ENCODE measurements at regions not wholly inside any gene's neighbourhood (a gene's known extent, or its start where the extent isn't known, plus 50 kb on each side); places are given as distances from the start of the nearest gene placed in this dataset.

GRCh38 chr1:38719880-38720279, 139.7 kb downstream of the RRAGC start:
- DNase-seq (ENCODE audit: low read depth in 2 of 2) = no peak

- DNase-seq (ENCODE audit: low read depth in 2 of 2) = no peak
Measured at GRCh38 chr1:38718031-38718430, 141.5 kb downstream of the RRAGC start.

GRCh38 chr1:38716229-38716628, 143.3 kb downstream of the RRAGC start:
- no peak for DNase-seq (ENCODE audit: low read depth in 2 of 2)

- DNase-seq (ENCODE audit: low read depth in 2 of 2) = no peak
Measured at GRCh38 chr1:38715415-38715814, 144.2 kb downstream of the RRAGC start.

GRCh38 chr1:38712046-38712445, 147.5 kb downstream of the RRAGC start:
- no peak for DNase-seq (ENCODE audit: low read depth in 2 of 2)

GRCh38 chr1:38708701-38709258, 150.8 kb downstream of the RRAGC start:
- DNase-seq (ENCODE audit: low read depth in 2 of 2) = no peak

GRCh38 chr1:38701088-38701487, 158.5 kb downstream of the RRAGC start:
- DNase-seq (ENCODE audit: low read depth in 2 of 2) = no peak

- DNase-seq (ENCODE audit: low read depth in 2 of 2) = no peak
Measured at GRCh38 chr1:38700077-38700470, 159.5 kb downstream of the RRAGC start.

GRCh38 chr1:38699330-38700076, 160.1 kb downstream of the RRAGC start:
- no peak for DNase-seq (ENCODE audit: low read depth in 2 of 2)

- DNase-seq (ENCODE audit: low read depth in 2 of 2) = no peak
Measured at GRCh38 chr1:38697387-38697786, 162.2 kb downstream of the RRAGC start.

- no peak for DNase-seq (ENCODE audit: low read depth in 2 of 2)
Measured at GRCh38 chr1:38696371-38696770, 163.2 kb downstream of the RRAGC start.

GRCh38 chr1:38693759-38694158, 165.8 kb downstream of the RRAGC start:
- DNase-seq (ENCODE audit: low read depth in 2 of 2) = no peak

- no peak for DNase-seq (ENCODE audit: low read depth in 2 of 2)
Measured at GRCh38 chr1:38693031-38693430, 166.5 kb downstream of the RRAGC start.

GRCh38 chr1:38690790-38691449, 168.7 kb downstream of the RRAGC start:
- DNase-seq (ENCODE audit: low read depth in 2 of 2) = no peak

GRCh38 chr1:38686927-38687255, 172.7 kb downstream of the RRAGC start:
- no peak for DNase-seq (ENCODE audit: low read depth in 2 of 2)

GRCh38 chr1:38686167-38686926, 173.2 kb downstream of the RRAGC start:
- no peak for DNase-seq (ENCODE audit: low read depth in 2 of 2)

GRCh38 chr1:38685388-38685787, 174.2 kb downstream of the RRAGC start:
- no peak for DNase-seq (ENCODE audit: low read depth in 2 of 2)

GRCh38 chr1:38680801-38681510, 178.6 kb downstream of the RRAGC start:
- DNase-seq (ENCODE audit: low read depth in 2 of 2) = no peak

GRCh38 chr1:38677756-38678155, 181.8 kb downstream of the RRAGC start:
- no peak for DNase-seq (ENCODE audit: low read depth in 2 of 2)

GRCh38 chr1:38677311-38677710, 182.3 kb downstream of the RRAGC start:
- DNase-seq (ENCODE audit: low read depth in 2 of 2) = no peak

GRCh38 chr1:38672692-38673091, 186.9 kb downstream of the RRAGC start:
- no peak for DNase-seq (ENCODE audit: low read depth in 2 of 2)

- DNase-seq (ENCODE audit: low read depth in 2 of 2) = no peak
Measured at GRCh38 chr1:38671221-38671620, 188.4 kb downstream of the RRAGC start.

Data from stimulated activated CD4-positive, alpha-beta T cell treated with anti-CD3 and anti-CD28 coated beads, Interleukin-15, amount 100 ng/mL, for 48 hours (primary cell).